HG03159 (cell line): ENCODE measurements at regions not wholly inside any gene's neighbourhood (a gene's known extent, or its start where the extent isn't known, plus 50 kb on each side); places are given as distances from the start of the nearest gene placed in this dataset.
"Not testable (repeated sequence)": the region's sequence is repeated elsewhere in the genome, so short reads cannot be mapped to it uniquely, and the experiment has no call there.

Experiments used
- ATAC-seq: cut with Tn5 transposase; IDR thresholded peaks from one replicate; pipeline ENCODE4 v1.9.1; 2021; ENCODE audit warnings: mild to moderate bottlenecking, moderate library complexity; ENCODE audit not compliant: unreplicated experiment

GRCh38 chr3:144774897-144775296 lies 803.3 kb downstream of the DIPK2A start:
- no peak for ATAC-seq

GRCh38 chr3:144775551-144775950 lies 803.9 kb downstream of the DIPK2A start:
- ATAC-seq, result no peak

- ATAC-seq, result no peak
Measured at GRCh38 chr3:144777906-144778305, 806.3 kb downstream of the DIPK2A start.

- no peak for ATAC-seq
Measured at GRCh38 chr3:144791034-144791433, 819.4 kb downstream of the DIPK2A start.

- no peak for ATAC-seq
Measured at GRCh38 chr3:144801890-144802289, 830.3 kb downstream of the DIPK2A start.

- peak; percentile 38 for ATAC-seq
Measured at GRCh38 chr3:144809380-144809779, 837.8 kb downstream of the DIPK2A start.

- ATAC-seq, result peak; percentile 86
Measured at GRCh38 chr3:144810160-144810559, 838.5 kb downstream of the DIPK2A start.

GRCh38 chr3:144815655-144816054 lies 844.0 kb downstream of the DIPK2A start:
- ATAC-seq, result no peak

GRCh38 chr3:144816323-144816722 lies 844.7 kb downstream of the DIPK2A start:
- no peak for ATAC-seq

GRCh38 chr3:144818973-144819372 lies 847.4 kb downstream of the DIPK2A start:
- ATAC-seq, result no peak

- not testable (repeated sequence) for ATAC-seq
Measured at GRCh38 chr3:144820232-144820631, 848.6 kb downstream of the DIPK2A start.

GRCh38 chr3:144820726-144821125 lies 849.1 kb downstream of the DIPK2A start:
- no peak for ATAC-seq

GRCh38 chr3:144821583-144821982 lies 850.0 kb downstream of the DIPK2A start:
- no peak for ATAC-seq

GRCh38 chr3:144822671-144823070 lies 851.0 kb downstream of the DIPK2A start:
- no peak for ATAC-seq

- ATAC-seq, result no peak
Measured at GRCh38 chr3:144831955-144832716, 860.5 kb downstream of the DIPK2A start.

GRCh38 chr3:144839991-144840390 lies 868.4 kb downstream of the DIPK2A start:
- ATAC-seq, result no peak

GRCh38 chr3:144840866-144841265 lies 869.2 kb downstream of the DIPK2A start:
- no peak for ATAC-seq

GRCh38 chr3:144843099-144843498 lies 871.5 kb downstream of the DIPK2A start:
- no peak for ATAC-seq

GRCh38 chr3:144852999-144853398 lies 881.4 kb downstream of the DIPK2A start:
- no peak for ATAC-seq

- ATAC-seq, result not testable (repeated sequence)
Measured at GRCh38 chr3:144854020-144854419, 882.4 kb downstream of the DIPK2A start.

- no peak for ATAC-seq
Measured at GRCh38 chr3:144859161-144859560, 887.5 kb downstream of the DIPK2A start.

GRCh38 chr3:144864646-144865045 lies 893.0 kb downstream of the DIPK2A start:
- no peak for ATAC-seq

GRCh38 chr3:144865948-144866347 lies 894.3 kb downstream of the DIPK2A start:
- ATAC-seq, result no peak
